Common myeloid progenitor, CD34-positive (primary cell): ENCODE measurements at regions not wholly inside any gene's neighbourhood (a gene's known extent, or its start where the extent isn't known, plus 50 kb on each side); places are given as distances from the start of the nearest gene placed in this dataset.

Experiments used
- CTCF ChIA-PET: fragments of 350-600 bp; sonication (Branson Sonifier 250); formaldehyde crosslinking; loops from one replicate; lab custom pipeline; 2021; ENCODE audit warnings: antibody characterized with exemption; lab: Charles Lee
- POLR2A ChIA-PET: fragments of 350-600 bp; sonication (Branson Sonifier 250); formaldehyde crosslinking; loops from one replicate; lab custom pipeline; 2021; ENCODE audit warnings: antibody characterized with exemption; lab: Charles Lee
- DNase-seq, 3 donors: peaks; one replicate each; pipeline versions ENCODE4 v3.0.0 to v3.0.0-alpha.2; 2013
- H3K27ac ChIP-seq, 2 experiments: 1 replicate in 1 of 2; 2 replicates in 1 of 2; pipeline ENCODE4 v1.7.0; 2013; ENCODE audit warnings: inconsistent platforms in 2 of 2, low read length in 2 of 2, mild to moderate bottlenecking in 2 of 2, low read depth in 1 of 2, moderate library complexity in 1 of 2; ENCODE audit not compliant: severe bottlenecking in 2 of 2, insufficient read depth in 1 of 2, poor library complexity in 1 of 2
- H3K27me3 ChIP-seq, 5 experiments: replicated peaks in 2 of 5; 1 replicate in 3 of 5; 2 replicates in 2 of 5; pipeline versions ENCODE4 v1.6.1 to v1.7.0; 2013; ENCODE audit warnings: low read length in 4 of 5, mild to moderate bottlenecking in 2 of 5, moderate library complexity in 2 of 5, inconsistent platforms in 1 of 5; ENCODE audit not compliant: insufficient read depth in 5 of 5, control insufficient read depth in 4 of 5
- H3K36me3 ChIP-seq, 4 experiments: 1 replicate in 2 of 4; 2 replicates in 2 of 4; pipeline versions ENCODE4 v1.6.1 to v1.7.0; 2013; ENCODE audit warnings: low read length in 3 of 4, control low read depth in 1 of 4, mild to moderate bottlenecking in 1 of 4; ENCODE audit not compliant: control insufficient read depth in 4 of 4, insufficient read depth in 4 of 4
- H3K4me1 ChIP-seq, 4 experiments: 1 replicate in 3 of 4; 2 replicates in 1 of 4; pipeline versions ENCODE4 v1.6.1 to v1.7.1; 2013; ENCODE audit warnings: low read length in 3 of 4, mild to moderate bottlenecking in 3 of 4, control low read depth in 1 of 4, inconsistent platforms in 1 of 4, moderate library complexity in 1 of 4; ENCODE audit not compliant: control insufficient read depth in 4 of 4, insufficient read depth in 4 of 4; ENCODE audit errors: control extremely low read depth in 1 of 4
- H3K4me3 ChIP-seq, 7 experiments: 1 replicate in 4 of 7; 2 replicates in 3 of 7; pipeline versions ENCODE4 v1.5.1 to v1.7.0; 2013; ENCODE audit warnings: mild to moderate bottlenecking in 7 of 7, low read length in 6 of 7, moderate library complexity in 6 of 7, inconsistent platforms in 2 of 7, low read depth in 2 of 7, control low read depth in 1 of 7; ENCODE audit not compliant: insufficient read depth in 4 of 7, control insufficient read depth in 1 of 7; ENCODE audit errors: extremely low read depth in 1 of 7
- H3K9me3 ChIP-seq, 5 experiments: 1 replicate in 4 of 5; 2 replicates in 1 of 5; pipeline versions ENCODE4 v1.6.1 to v1.7.1; 2013; ENCODE audit warnings: low read length in 4 of 5, mild to moderate bottlenecking in 2 of 5, inconsistent platforms in 1 of 5, low read depth in 1 of 5, moderate library complexity in 1 of 5; ENCODE audit not compliant: control insufficient read depth in 4 of 5, insufficient read depth in 2 of 5; ENCODE audit errors: control extremely low read depth in 1 of 5
- WGBS: methylation state at CpG from one replicate; pipeline ENCODE4 v1.1.5; 2013; ENCODE audit not compliant: insufficient coverage; 5-methylcytosine and 5-hydroxymethylcytosine counted together

DNA sequence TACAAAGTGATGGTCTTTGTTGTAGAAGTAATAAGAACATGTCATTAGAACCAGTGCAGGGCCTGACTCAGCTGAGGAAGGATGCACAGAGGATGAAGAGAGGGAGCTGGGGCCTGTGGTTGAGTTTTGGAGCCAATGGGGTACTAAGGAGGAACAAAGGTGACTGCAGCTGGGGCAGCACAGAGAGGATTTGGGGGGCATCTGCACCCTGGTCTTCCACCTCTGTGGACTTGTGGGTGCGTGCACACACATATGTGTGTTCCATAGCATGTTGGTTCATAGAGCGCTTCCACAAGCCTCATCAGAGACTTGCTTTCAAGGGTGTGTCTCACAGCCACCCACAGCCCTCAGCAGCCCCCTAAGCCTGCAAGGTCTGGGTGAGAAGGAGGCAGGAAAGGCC, 650.3 kb upstream of the MGMT start:
- Histone ChIP-seq H3K27ac (no peak overlapping the region), H3K27me3 (peaks cover 0 to 11% (median 0%) of the 10 kb centered on the region in 5 experiments), H3K9me3 (no peaks in the 10 kb centered on the region), H3K36me3 (no peaks in the 10 kb centered on the region), H3K4me1 (no peaks in the 10 kb centered on the region), H3K4me3 (no peak overlapping the region)
- CTCF ChIA-PET = no interaction called here
- no peak for DNase-seq
- POLR2A ChIA-PET = no interaction called here
- WGBS = 100% methylated on average over 2 of the region's 2 CpGs

- peaks cover 0 to 6% (median 0%) of the 10 kb centered on the region in 5 experiments for H3K27me3 ChIP-seq
- no peaks in the 10 kb centered on the region for H3K36me3 ChIP-seq
- ChIA-PET POLR2A (no interaction called here), CTCF (no interaction called here)
- H3K4me3 ChIP-seq = no peak overlapping the region
- DNase-seq = no peak
- WGBS = 100% methylated on average over 1 of the region's 2 CpGs
- no peaks in the 10 kb centered on the region for H3K9me3 ChIP-seq
- H3K27ac ChIP-seq = no peak overlapping the region
- H3K4me1 ChIP-seq = no peaks in the 10 kb centered on the region
Measured at GRCh38 chr10:128817636-128818035, 649.4 kb upstream of the MGMT start.

DNA sequence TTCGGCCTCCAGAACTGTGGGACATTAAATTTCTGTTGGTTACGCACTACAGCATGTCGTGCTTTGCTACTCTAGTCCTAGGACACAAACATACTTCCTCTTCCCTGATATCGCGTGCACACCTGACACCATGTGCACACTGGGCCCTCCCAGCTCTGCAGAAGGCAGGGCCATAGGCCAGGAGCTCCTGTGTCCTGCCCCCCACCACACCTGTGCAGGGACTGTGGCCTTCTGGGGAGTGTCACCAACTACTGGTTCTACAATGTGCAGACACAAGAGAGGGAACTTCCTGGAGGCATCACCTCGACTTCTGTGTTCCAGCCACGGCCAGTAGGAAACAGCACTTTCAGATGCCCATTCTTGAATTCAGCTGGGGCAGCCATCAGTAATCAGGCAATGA, 646.4 kb upstream of the MGMT start:
- ChIA-PET POLR2A (no interaction called here), CTCF (no interaction called here)
- 63% methylated on average over 7 of the region's 7 CpGs for WGBS
- Histone ChIP-seq H3K4me1 (no peaks in the 10 kb centered on the region), H3K9me3 (no peaks in the 10 kb centered on the region), H3K27me3 (peaks cover 0 to 12% (median 3%) of the 10 kb centered on the region in 5 experiments), H3K27ac (no peak overlapping the region), H3K4me3 (no peak overlapping the region), H3K36me3 (no peaks in the 10 kb centered on the region)
- DNase-seq = no peak

- H3K27me3 ChIP-seq = peaks cover 0 to 22% (median 7%) of the 10 kb centered on the region in 5 experiments
- no peaks in the 10 kb centered on the region for H3K36me3 ChIP-seq
- no peak overlapping the region for H3K27ac ChIP-seq
- H3K9me3 ChIP-seq = no peaks in the 10 kb centered on the region
- DNase-seq = no peak
- ChIA-PET CTCF (no interaction called here), POLR2A (no interaction called here)
- WGBS = 96% methylated on average over 16 of the region's 16 CpGs
- H3K4me3 ChIP-seq = no peak overlapping the region
- no peaks in the 10 kb centered on the region for H3K4me1 ChIP-seq
Measured at GRCh38 chr10:128823201-128823600, 643.8 kb upstream of the MGMT start.

DNA sequence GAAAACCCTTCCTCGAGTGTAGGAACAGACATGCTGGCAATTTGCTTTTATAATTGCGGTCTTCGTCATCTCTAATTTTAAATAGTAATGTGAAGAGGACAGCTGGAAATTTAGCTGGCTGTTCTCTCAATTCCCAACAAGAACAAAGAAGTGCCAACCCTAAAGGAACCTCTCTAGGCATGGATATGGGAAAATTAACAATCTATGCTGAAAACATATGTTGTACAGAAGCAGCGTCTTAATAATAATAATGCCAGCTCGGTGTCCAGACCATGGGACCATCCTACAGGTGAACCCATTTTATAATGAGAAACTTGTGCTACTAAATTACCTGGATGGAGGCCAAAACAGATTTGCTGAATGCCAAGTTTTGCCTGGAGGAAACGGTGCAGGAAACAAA, 641.4 kb upstream of the MGMT start:
- Histone ChIP-seq H3K27ac (no peak overlapping the region), H3K36me3 (no peaks in the 10 kb centered on the region), H3K9me3 (no peaks in the 10 kb centered on the region), H3K27me3 (peaks cover 3 to 24% (median 7%) of the 10 kb centered on the region in 5 experiments), H3K4me1 (no peaks in the 10 kb centered on the region), H3K4me3 (no peak overlapping the region)
- ChIA-PET POLR2A (no interaction called here), CTCF (no interaction called here)
- WGBS = 86% methylated on average over 1 of the region's 6 CpGs
- no peak for DNase-seq

- no peaks in the 10 kb centered on the region for H3K36me3 ChIP-seq
- H3K4me1 ChIP-seq = no peaks in the 10 kb centered on the region
- no peak for DNase-seq
- CTCF ChIA-PET = no interaction called here
- 81% methylated on average over 4 of the region's 5 CpGs for WGBS
- H3K27ac ChIP-seq = no peak overlapping the region
- H3K4me3 ChIP-seq = no peak overlapping the region
- POLR2A ChIA-PET = no interaction called here
- H3K27me3 ChIP-seq = peaks cover 0 to 12% (median 6%) of the 10 kb centered on the region in 5 experiments
- no peaks in the 10 kb centered on the region for H3K9me3 ChIP-seq
Measured at GRCh38 chr10:128833671-128834070, 633.4 kb upstream of the MGMT start.

DNA sequence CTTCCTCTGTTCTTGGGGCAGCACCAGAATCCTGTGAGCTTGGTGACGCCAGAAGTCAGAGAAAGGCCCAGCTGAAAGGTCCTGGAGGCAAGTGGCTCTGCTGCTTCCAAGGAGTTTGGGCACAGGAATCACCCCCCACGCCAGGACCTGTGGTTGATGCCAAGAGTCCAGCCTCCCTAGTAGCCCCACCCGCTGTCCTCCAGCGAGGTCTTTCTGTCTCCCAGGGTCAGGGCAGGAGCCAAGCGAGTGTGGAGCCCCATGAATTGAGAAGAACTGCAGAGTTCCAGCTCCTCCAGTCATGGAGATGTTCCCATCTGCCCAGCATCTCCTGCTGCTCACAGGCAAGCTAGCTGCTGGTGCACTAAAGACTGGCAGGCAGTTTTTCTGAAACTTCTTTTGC, 631.7 kb upstream of the MGMT start:
- H3K4me1 ChIP-seq = no peaks in the 10 kb centered on the region
- CTCF ChIA-PET = no interaction called here

More for the DNA sequence above, 631.7 kb upstream of the MGMT start:
- Histone ChIP-seq H3K27ac (no peak overlapping the region), H3K27me3 (peaks cover 0 to 11% (median 4%) of the 10 kb centered on the region in 5 experiments), H3K36me3 (no peaks in the 10 kb centered on the region), H3K4me3 (no peak overlapping the region), H3K9me3 (no peaks in the 10 kb centered on the region)
- no peak for DNase-seq
- 98% methylated on average over 5 of the region's 5 CpGs for WGBS
- POLR2A ChIA-PET = no interaction called here
